HEK293 (cell line): ENCODE measurements at regions not wholly inside any gene's neighbourhood (a gene's known extent, or its start where the extent isn't known, plus 50 kb on each side); places are given as distances from the start of the nearest gene placed in this dataset.
A peak's percentile ranks its signal among the peaks of the same experiment; 100 is the strongest.

Experiments used
- CTCF ChIA-PET: fragments of 350-600 bp; formaldehyde crosslinking; extraction: SDS; loops from one replicate; lab custom pipeline; 2021; ENCODE audit warnings: antibody characterized with exemption; lab: Yijun Ruan, JAX
- POLR2A ChIA-PET: fragments of 300-600 bp; formaldehyde crosslinking; extraction: SDS; loops from one replicate; lab custom pipeline; 2020; ENCODE audit warnings: antibody characterized with exemption, inconsistent platforms; lab: Yijun Ruan, JAX
- H3K27ac ChIP-seq: fragments of 200-500 bp; sonication (Bioruptor generic); 2 replicates; pipeline ENCODE4 v1.5.1; 2014; ENCODE audit warnings: low read depth, low read length, control low read depth, inconsistent platforms; ENCODE audit errors: extremely low read depth
- H3K36me3 ChIP-seq, 2 experiments: fragments of 200-500 bp in 1 of 2; sonication (Bioruptor generic) in 1 of 2; 1 replicate in 1 of 2; 2 replicates in 1 of 2; pipeline ENCODE4 v1.5.1; 2014 to 2017; ENCODE audit warnings: inconsistent platforms in 2 of 2, low read length in 2 of 2; ENCODE audit not compliant: control insufficient read depth in 2 of 2, insufficient read depth in 1 of 2
- H3K4me1 ChIP-seq: fragments of 200-500 bp; sonication (Bioruptor generic); 2 replicates; pipeline ENCODE4 v1.5.1; 2014; ENCODE audit warnings: mild to moderate bottlenecking, low read length, inconsistent platforms; ENCODE audit not compliant: control insufficient read depth, insufficient read depth
- H3K4me3 ChIP-seq: 2 replicates; pipeline ENCODE4 v1.5.1; 2011; ENCODE audit warnings: low read depth, mild to moderate bottlenecking, control low read depth, low read length, moderate library complexity
- H3K9me3 ChIP-seq: fragments of 200-500 bp; sonication (Bioruptor generic); 2 replicates; pipeline ENCODE4 v1.5.1; 2014; ENCODE audit warnings: low read depth, low read length, inconsistent platforms; ENCODE audit not compliant: control insufficient read depth, insufficient read depth
- BCL6B ChIP-seq: fragments of 450-650 bp; formaldehyde crosslinking; IDR thresholded peaks from 2 replicates; pipeline ENCODE4 v1.5.1; 2017; ENCODE audit warnings: missing biosample characterization, missing genetic modification characterization
- GFI1B ChIP-seq: fragments of 450-650 bp; formaldehyde crosslinking; IDR thresholded peaks from 2 replicates; pipeline ENCODE4 v1.5.1; 2016; ENCODE audit warnings: missing biosample characterization, missing genetic modification characterization
- GLIS1 ChIP-seq: fragments of 450-650 bp; formaldehyde crosslinking; IDR thresholded peaks from 2 replicates; pipeline ENCODE4 v1.5.1; 2016; ENCODE audit warnings: missing biosample characterization, missing genetic modification characterization
- PRDM2 ChIP-seq: fragments of 450-650 bp; formaldehyde crosslinking; IDR thresholded peaks from 2 replicates; pipeline ENCODE4 v1.5.1; 2016; ENCODE audit warnings: missing biosample characterization, missing genetic modification characterization, borderline replicate concordance
- PRDM4 ChIP-seq: fragments of 450-650 bp; formaldehyde crosslinking; IDR thresholded peaks from 2 replicates; pipeline ENCODE4 v1.5.1; 2017; ENCODE audit warnings: missing biosample characterization, missing genetic modification characterization
- RBAK ChIP-seq: fragments of 450-650 bp; formaldehyde crosslinking; IDR thresholded peaks from 2 replicates; pipeline ENCODE4 v1.5.1; 2016; ENCODE audit warnings: missing biosample characterization, missing genetic modification characterization
- ZBTB21 ChIP-seq: fragments of 450-650 bp; formaldehyde crosslinking; IDR thresholded peaks from 2 replicates; pipeline ENCODE4 v1.5.1; 2017; ENCODE audit warnings: missing biosample characterization, missing genetic modification characterization
- ZFP37 ChIP-seq: fragments of 450-650 bp; formaldehyde crosslinking; IDR thresholded peaks from 2 replicates; pipeline ENCODE4 v1.5.1; 2016; ENCODE audit warnings: missing biosample characterization, missing genetic modification characterization
- ZNF155 ChIP-seq: fragments of 450-650 bp; formaldehyde crosslinking; IDR thresholded peaks from 2 replicates; pipeline ENCODE4 v1.5.1; 2016; ENCODE audit warnings: missing biosample characterization, missing genetic modification characterization
- ZNF23 ChIP-seq: fragments of 450-650 bp; formaldehyde crosslinking; IDR thresholded peaks from 2 replicates; pipeline ENCODE4 v1.5.1; 2016; ENCODE audit warnings: missing biosample characterization, missing genetic modification characterization, borderline replicate concordance
- ZNF510 ChIP-seq: fragments of 450-650 bp; formaldehyde crosslinking; IDR thresholded peaks from 2 replicates; pipeline ENCODE4 v1.5.1; 2018; ENCODE audit warnings: mild to moderate bottlenecking, missing genetic modification characterization, missing biosample characterization; ENCODE audit not compliant: insufficient replicate concordance
- ZNF555 ChIP-seq: fragments of 450-650 bp; formaldehyde crosslinking; conservative IDR thresholded peaks from 2 replicates; pipeline ENCODE4 v1.5.1; 2017; ENCODE audit warnings: missing biosample characterization, mild to moderate bottlenecking, missing genetic modification characterization, inconsistent platforms
- ZNF624 ChIP-seq: fragments of 450-650 bp; formaldehyde crosslinking; IDR thresholded peaks from 2 replicates; pipeline ENCODE4 v1.5.1; 2017; ENCODE audit warnings: missing biosample characterization, missing genetic modification characterization
- ZNF660 ChIP-seq: fragments of 450-650 bp; IDR thresholded peaks from 2 replicates; pipeline ENCODE4 v1.5.1; 2018; ENCODE audit warnings: missing biosample characterization, mild to moderate bottlenecking, missing genetic modification characterization
- ZNF664 ChIP-seq: fragments of 450-650 bp; formaldehyde crosslinking; IDR thresholded peaks from 2 replicates; pipeline ENCODE4 v1.5.1; 2016; ENCODE audit warnings: missing biosample characterization, missing genetic modification characterization
- ZNF830 ChIP-seq: fragments of 450-650 bp; IDR thresholded peaks from 2 replicates; pipeline ENCODE4 v1.5.0; 2018; ENCODE audit warnings: missing biosample characterization, missing genetic modification characterization, low read depth, mild to moderate bottlenecking, moderate library complexity
- TF ChIP-seq, protein P1 (sequence below): fragments of 450-650 bp; formaldehyde crosslinking; IDR thresholded peaks from 2 replicates; pipeline ENCODE4 v1.5.1; 2016; ENCODE audit warnings: missing biosample characterization, missing genetic modification characterization
- TF ChIP-seq, protein P2 (sequence below): sonication (generic); formaldehyde crosslinking; IDR thresholded peaks from 2 replicates; pipeline ENCODE4 v1.8.1; 2022; ENCODE audit warnings: mild to moderate bottlenecking, moderate library complexity, missing genetic modification reagents

DNA sequence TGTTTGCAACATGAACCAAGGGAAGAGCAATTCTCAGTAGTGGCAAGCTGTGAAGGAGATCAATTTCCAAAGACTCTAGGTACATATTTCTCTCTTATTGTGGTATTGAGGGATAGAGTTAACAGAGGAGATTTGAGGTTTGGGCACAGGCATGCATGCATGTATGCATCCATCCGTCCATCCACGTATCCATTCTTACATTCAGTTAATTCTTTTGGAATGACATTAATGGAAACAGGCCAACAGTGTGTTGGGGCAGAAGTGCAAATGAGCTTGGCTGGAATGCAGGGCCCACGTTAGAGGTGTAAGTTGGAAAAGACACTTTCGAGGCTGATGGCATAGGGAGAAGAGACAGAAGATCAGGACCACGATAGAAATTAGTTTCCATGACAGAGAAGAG lies 216.9 kb upstream of the PELI2 start:
- no peak overlapping the region for H3K4me3 ChIP-seq
- POLR2A ChIA-PET, result no interaction called here
- no peaks in the 10 kb centered on the region for H3K36me3 ChIP-seq
- no peaks in the 10 kb centered on the region for H3K4me1 ChIP-seq
- no peak overlapping the region for H3K27ac ChIP-seq
- TF ChIP-seq ZNF660 (tag by site-specific recombination) (no peak), ZBTB21 (tag by site-specific recombination) (no peak), PRDM4 (tag by site-specific recombination) (no peak), ZNF555 (tag by site-specific recombination) (no peak), GFI1B (tag by site-specific recombination) (no peak), ZNF510 (tag by site-specific recombination) (no peak), RBAK (tag by site-specific recombination) (no peak), ZNF624 (tag by site-specific recombination) (no peak), ZNF830 (tag by site-specific recombination) (no peak), ZNF155 (tag by site-specific recombination) (no peak), ZNF23 (tag by site-specific recombination) (no peak), GLIS1 (tag by site-specific recombination) (no peak), BCL6B (tag by site-specific recombination) (no peak)
- TF ChIP-seq, protein P1, sequence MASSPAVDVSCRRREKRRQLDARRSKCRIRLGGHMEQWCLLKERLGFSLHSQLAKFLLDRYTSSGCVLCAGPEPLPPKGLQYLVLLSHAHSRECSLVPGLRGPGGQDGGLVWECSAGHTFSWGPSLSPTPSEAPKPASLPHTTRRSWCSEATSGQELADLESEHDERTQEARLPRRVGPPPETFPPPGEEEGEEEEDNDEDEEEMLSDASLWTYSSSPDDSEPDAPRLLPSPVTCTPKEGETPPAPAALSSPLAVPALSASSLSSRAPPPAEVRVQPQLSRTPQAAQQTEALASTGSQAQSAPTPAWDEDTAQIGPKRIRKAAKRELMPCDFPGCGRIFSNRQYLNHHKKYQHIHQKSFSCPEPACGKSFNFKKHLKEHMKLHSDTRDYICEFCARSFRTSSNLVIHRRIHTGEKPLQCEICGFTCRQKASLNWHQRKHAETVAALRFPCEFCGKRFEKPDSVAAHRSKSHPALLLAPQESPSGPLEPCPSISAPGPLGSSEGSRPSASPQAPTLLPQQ (tag by site-specific recombination), result no peak
- TF ChIP-seq, protein P2, sequence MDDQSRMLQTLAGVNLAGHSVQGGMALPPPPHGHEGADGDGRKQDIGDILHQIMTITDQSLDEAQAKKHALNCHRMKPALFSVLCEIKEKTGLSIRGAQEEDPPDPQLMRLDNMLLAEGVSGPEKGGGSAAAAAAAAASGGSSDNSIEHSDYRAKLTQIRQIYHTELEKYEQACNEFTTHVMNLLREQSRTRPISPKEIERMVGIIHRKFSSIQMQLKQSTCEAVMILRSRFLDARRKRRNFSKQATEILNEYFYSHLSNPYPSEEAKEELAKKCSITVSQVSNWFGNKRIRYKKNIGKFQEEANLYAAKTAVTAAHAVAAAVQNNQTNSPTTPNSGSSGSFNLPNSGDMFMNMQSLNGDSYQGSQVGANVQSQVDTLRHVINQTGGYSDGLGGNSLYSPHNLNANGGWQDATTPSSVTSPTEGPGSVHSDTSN (CRISPR knock-in tag), result no peak
- CTCF ChIA-PET, result no interaction called here
- H3K9me3 ChIP-seq, result no peaks in the 10 kb centered on the region

DNA sequence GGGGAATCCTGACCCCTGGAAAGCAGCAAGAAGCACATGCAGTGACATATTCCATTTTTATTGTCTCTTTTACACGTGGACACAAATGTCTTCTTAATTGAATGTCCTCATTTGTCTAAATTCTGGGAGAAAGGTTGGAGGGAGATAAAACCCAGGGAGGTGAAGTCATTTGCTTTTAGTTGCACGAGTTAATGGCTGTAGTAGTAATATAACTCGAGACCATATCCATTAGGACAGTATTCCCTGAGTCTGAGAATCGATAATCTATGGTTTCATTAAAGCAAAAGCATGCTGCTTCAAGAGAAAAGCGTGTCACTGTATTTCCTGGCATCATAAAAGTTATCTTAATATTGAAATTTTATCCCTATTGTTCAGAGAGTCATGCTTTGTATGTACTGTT lies 216.0 kb upstream of the PELI2 start:
- Histone ChIP-seq H3K36me3 (no peaks in the 10 kb centered on the region), H3K4me1 (no peaks in the 10 kb centered on the region), H3K4me3 (no peak overlapping the region), H3K27ac (no peak overlapping the region)
- POLR2A ChIA-PET, result no interaction called here
- CTCF ChIA-PET, result interaction anchor here (0.6 kb wide), 1 partner anchor 172 kb away, joined by 3 read pairs; no protein-coding TSS in a partner anchor
- no peak for TF ChIP-seq ZFP37 (tag by site-specific recombination)
- TF ChIP-seq PRDM2 (tag by site-specific recombination), result no peak
- TF ChIP-seq GLIS1 (tag by site-specific recombination), result 0 out of 2 replicates have a peak, but pooled peaks have one; percentile 9
- TF ChIP-seq ZNF664 (tag by site-specific recombination), result no peak
- TF ChIP-seq, all 188 proteins: peak for 1
- H3K9me3 ChIP-seq, result no peaks in the 10 kb centered on the region
